ENCODE measurements at regions not wholly inside any gene's neighbourhood (a gene's known extent, or its start where the extent isn't known, plus 50 kb on each side); places are given as distances from the start of the nearest gene placed in this dataset.

- no peak for TF ChIP-seq PBX3 (IDR thresholded peaks at IDR 0.05; ENCODE audit: insufficient replicate concordance, low read depth, low read length)
- no peak for TF ChIP-seq NR2F1 (conservative IDR thresholded peaks at IDR 0.05)
- TF ChIP-seq HDGF (IDR thresholded peaks at IDR 0.05) = no peak
- no peak for TF ChIP-seq ZSCAN29 (IDR thresholded peaks at IDR 0.05)
- TF ChIP-seq IRF5 (IDR thresholded peaks at IDR 0.05; ENCODE audit: borderline replicate concordance) = no peak
Measured at GRCh38 chr3:162666835-162667234, 1170.2 kb downstream of the OTOL1 start (continued).

- BruUV-seq (replicated peaks) = no TSS peak
- ChIA-PET SMC1A (ENCODE audit: uncharacterized antibody, unreplicated experiment) (no interaction called here), CTCF (no interaction called here), RAD21 (ENCODE audit: unreplicated experiment) (no interaction called here), POLR2A (no interaction called here)
- no peak overlapping the region for H3K4me3 ChIP-seq
- H3K4me2 ChIP-seq (ENCODE audit: control insufficient read depth, insufficient read depth) = no peak overlapping the region
- no peaks in the 10 kb centered on the region for H3K27me3 ChIP-seq (replicated peaks in 1 of 2; ENCODE audit: control insufficient read depth in 2 of 2, insufficient read depth in 2 of 2, low read length in 1 of 2)
- no peak overlapping the region for H3K27ac ChIP-seq (ENCODE audit: control insufficient read depth, insufficient read depth)
- H2AFZ ChIP-seq (ENCODE audit: control insufficient read depth, low read depth, low read length) = no peak overlapping the region
- ATAC-seq (no peak), FAIRE-seq (no peak), DNase-seq (ENCODE audit: low read depth, low spot score) (no peak)
- no peaks in the 10 kb centered on the region for H3K9me3 ChIP-seq (replicated peaks; ENCODE audit: control insufficient read depth, insufficient read depth, low read length)
- H4K20me1 ChIP-seq (ENCODE audit: control insufficient read depth, insufficient read depth) = no peaks in the 10 kb centered on the region
- intact Hi-C loops (cut with micrococcal nuclease; ENCODE audit: unreplicated experiment) = no loop called here
- H3K79me2 ChIP-seq (ENCODE audit: control insufficient read depth, insufficient read depth, low read length) = no peaks in the 10 kb centered on the region
- TF ChIP-seq MAX (IDR thresholded peaks at IDR 0.05; ENCODE audit: low read depth, low read length) = no peak
- TF ChIP-seq ZNF207 (IDR thresholded peaks at IDR 0.05; ENCODE audit: borderline replicate concordance) = no peak
- TF ChIP-seq TCF3 (IDR thresholded peaks at IDR 0.05; ENCODE audit: borderline replicate concordance, insufficient read depth, low read depth, low read length) = no peak
- no peak for TF ChIP-seq POU2F2 (IDR thresholded peaks at IDR 0.05; ENCODE audit: borderline replicate concordance, low read depth, low read length)
- no peaks in the 10 kb centered on the region for H3K36me3 ChIP-seq (ENCODE audit: control insufficient read depth in 2 of 2, insufficient read depth in 2 of 2, low read length in 1 of 2)
- no peak overlapping the region for H3K9ac ChIP-seq (ENCODE audit: control insufficient read depth, insufficient read depth, low read length)
- no peaks in the 10 kb centered on the region for H3K4me1 ChIP-seq (ENCODE audit: control insufficient read depth, insufficient read depth, low read length)
- in situ Hi-C loops (cut with MboI) = no loop called here
Measured at GRCh38 chr3:162670181-162670580, 1173.6 kb downstream of the OTOL1 start.
